ENCODE measurements at regions not wholly inside any gene's neighbourhood (a gene's known extent, or its start where the extent isn't known, plus 50 kb on each side); places are given as distances from the start of the nearest gene placed in this dataset.

- Mint-ChIP-seq H3K27ac (no peak overlapping the region), H3K9me3 (peaks cover 0 to 8% of the 10 kb centered on the region in 2 donors), H3K4me1 (no peaks in the 10 kb centered on the region), H3K27me3 (ENCODE audit: low read depth in 2 of 2) (no peaks in the 10 kb centered on the region), H3K4me3 (no peak overlapping the region), H3K36me3 (no peaks in the 10 kb centered on the region)
- H3K27ac ChIP-seq (ENCODE audit: low read length): no peak overlapping the region
- ATAC-seq (no peak), DNase-seq (no peak)
- H3K27me3 ChIP-seq (ENCODE audit: control insufficient read depth, insufficient read depth, low read length): no peaks in the 10 kb centered on the region
- H3K36me3 ChIP-seq (ENCODE audit: control insufficient read depth, insufficient read depth, low read length): no peaks in the 10 kb centered on the region
- WGBS (ENCODE audit: insufficient coverage): 89% methylated on average over 8 of the region's 8 CpGs
- no peak overlapping the region for H3K4me3 ChIP-seq (ENCODE audit: low read length)
- H3K4me1 ChIP-seq (ENCODE audit: control insufficient read depth, insufficient read depth, low read length): no peaks in the 10 kb centered on the region
- H3K9me3 ChIP-seq (ENCODE audit: control insufficient read depth, insufficient read depth, low read length): no peaks in the 10 kb centered on the region
- TF ChIP-seq CTCF (IDR thresholded peaks at IDR 0.05): no peak
- intact Hi-C loops (cut with micrococcal nuclease): no loop called here
These were observed 546.3 kb downstream of the TYW1 start for GRCh38 chr7:67542916-67543315.

GRCh38 chr7:67547183-67547907 lies 550.7 kb downstream of the TYW1 start:
- H3K4me1 ChIP-seq (ENCODE audit: control insufficient read depth, insufficient read depth, low read length): no peaks in the 10 kb centered on the region
- Mint-ChIP-seq H3K36me3 (no peaks in the 10 kb centered on the region), H3K4me1 (no peaks in the 10 kb centered on the region), H3K4me3 (no peak overlapping the region), H3K27ac (no peak overlapping the region), H3K27me3 (ENCODE audit: low read depth in 2 of 2) (no peaks in the 10 kb centered on the region), H3K9me3 (peaks cover 2 to 16% of the 10 kb centered on the region in 2 donors)
- intact Hi-C loops (cut with micrococcal nuclease): no loop called here
- H3K9me3 ChIP-seq (ENCODE audit: control insufficient read depth, insufficient read depth, low read length): peaks cover 3% of the 10 kb centered on the region
- H3K27me3 ChIP-seq (ENCODE audit: control insufficient read depth, insufficient read depth, low read length): no peaks in the 10 kb centered on the region
- no peaks in the 10 kb centered on the region for H3K36me3 ChIP-seq (ENCODE audit: control insufficient read depth, insufficient read depth, low read length)
- no peak overlapping the region for H3K4me3 ChIP-seq (ENCODE audit: low read length)
- 86% methylated on average over 7 of the region's 7 CpGs for WGBS (ENCODE audit: insufficient coverage)
- H3K27ac ChIP-seq (ENCODE audit: low read length): no peak overlapping the region
- no peak for DNase-seq
- no peak for ATAC-seq
- no peak for TF ChIP-seq CTCF (IDR thresholded peaks at IDR 0.05)

GRCh38 chr7:67549126-67549525 lies 552.5 kb downstream of the TYW1 start:
- H3K27ac ChIP-seq (ENCODE audit: low read length): no peak overlapping the region
- no peaks in the 10 kb centered on the region for H3K4me1 ChIP-seq (ENCODE audit: control insufficient read depth, insufficient read depth, low read length)
- no peak overlapping the region for H3K4me3 ChIP-seq (ENCODE audit: low read length)
- no peak overlapping the region for H3K27ac Mint-ChIP-seq
- H3K9me3 ChIP-seq (ENCODE audit: control insufficient read depth, insufficient read depth, low read length): peaks cover 6% of the 10 kb centered on the region
- H3K4me1 Mint-ChIP-seq: no peaks in the 10 kb centered on the region
- H3K4me3 Mint-ChIP-seq: no peak overlapping the region
- H3K27me3 ChIP-seq (ENCODE audit: control insufficient read depth, insufficient read depth, low read length): no peaks in the 10 kb centered on the region
- no peaks in the 10 kb centered on the region for H3K36me3 ChIP-seq (ENCODE audit: control insufficient read depth, insufficient read depth, low read length)
- ATAC-seq (no peak), DNase-seq (no peak)
- H3K27me3 Mint-ChIP-seq (ENCODE audit: low read depth in 2 of 2): no peaks in the 10 kb centered on the region
- H3K36me3 Mint-ChIP-seq: no peaks in the 10 kb centered on the region
- intact Hi-C loops (cut with micrococcal nuclease): no loop called here
- peaks cover 2 to 16% of the 10 kb centered on the region in 2 donors for H3K9me3 Mint-ChIP-seq
- WGBS (ENCODE audit: insufficient coverage): 76% methylated on average over 2 of the region's 3 CpGs
- TF ChIP-seq CTCF (IDR thresholded peaks at IDR 0.05): no peak

Data from natural killer cell (primary cell).